Gastrocnemius medialis (tissue), 4 donors: ENCODE measurements at regions not wholly inside any gene's neighbourhood (a gene's known extent, or its start where the extent isn't known, plus 50 kb on each side); places are given as distances from the start of the nearest gene placed in this dataset.

ENCODE experiments used
- CTCF ChIP-seq, 5 experiments: fragments of 450-650 bp in 3 of 5; fragments of 200-600 bp in 2 of 5; sonication (generic) in 2 of 5; IDR thresholded peaks in 4 of 5; conservative IDR thresholded peaks in 1 of 5; 1 replicate in 4 of 5; 2 replicates in 1 of 5; pipeline ENCODE4 v1.5.1; 2016 to 2019; ENCODE audit warnings: antibody characterized with exemption in 5 of 5, mild to moderate bottlenecking in 3 of 5, moderate library complexity in 3 of 5
- POLR2A ChIP-seq, 2 donors: fragments of 450-650 bp; IDR thresholded peaks; one replicate each; pipeline ENCODE4 v1.6.1; 2017; ENCODE audit warnings: antibody characterized with exemption in 2 of 2, mild to moderate bottlenecking in 2 of 2, moderate library complexity in 2 of 2

GRCh38 chr1:38776466-38777065 is 83.0 kb downstream of the RRAGC start:
- TF ChIP-seq CTCF (IDR thresholded peaks at IDR 0.05 in 4 of 5, conservative IDR thresholded peaks at IDR 0.05 in 1 of 5) = no peak
- no peak for TF ChIP-seq POLR2A (IDR thresholded peaks at IDR 0.05)
